Medulla oblongata (tissue), 1 donor: ENCODE measurements at regions not wholly inside any gene's neighbourhood (a gene's known extent, or its start where the extent isn't known, plus 50 kb on each side); places are given as distances from the start of the nearest gene placed in this dataset.

Experiments
- DNase-seq: peaks from one replicate; pipeline ENCODE4 v3.0.0-alpha.2; 2015; ENCODE audit errors: extremely low spot score

DNA sequence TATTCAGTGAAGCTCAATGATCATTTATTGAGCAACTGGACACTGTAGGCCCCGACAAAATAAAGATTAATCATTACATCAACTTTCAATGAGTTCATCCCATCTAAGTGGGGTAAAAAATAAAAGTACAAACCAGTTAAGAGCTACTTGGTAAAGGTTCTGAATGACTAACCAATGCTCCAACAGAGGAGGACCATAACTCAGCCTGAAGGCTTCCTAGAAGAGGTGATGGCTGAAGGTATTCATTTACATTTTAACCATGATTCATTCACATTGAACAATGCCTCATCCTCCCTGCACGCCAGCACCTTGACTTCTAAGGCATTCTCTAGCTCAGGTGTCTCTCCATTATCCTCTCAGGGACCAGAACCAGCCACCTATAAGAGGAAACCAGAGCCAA, 201.4 kb downstream of the ZNF462 start:
- DNase-seq, result no peak

DNA sequence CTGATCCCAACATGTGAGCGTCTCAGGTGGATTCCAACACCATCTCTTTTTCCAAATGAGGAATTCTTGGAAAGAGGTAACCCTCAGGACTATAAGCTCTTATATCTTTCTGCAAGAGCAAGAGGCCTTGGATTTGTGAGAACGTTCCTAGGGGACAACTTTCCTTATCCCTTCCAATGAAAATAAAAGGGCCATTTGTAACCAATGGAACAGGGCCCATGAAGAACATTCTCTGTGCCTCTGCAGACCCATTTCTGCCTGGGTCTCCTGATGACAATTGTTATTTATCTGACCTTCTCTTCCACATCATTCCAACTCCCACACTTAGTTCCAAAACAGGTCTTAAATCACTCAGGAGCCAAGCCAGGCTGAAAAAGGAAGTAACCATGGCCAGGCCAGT, 202.6 kb downstream of the ZNF462 start:
- DNase-seq, result no peak

- no peak for DNase-seq
These were observed 204.9 kb downstream of the ZNF462 start for GRCh38 chr9:107067739-107068416.

GRCh38 chr9:107068581-107068980, 205.6 kb downstream of the ZNF462 start:
- no peak for DNase-seq

DNA sequence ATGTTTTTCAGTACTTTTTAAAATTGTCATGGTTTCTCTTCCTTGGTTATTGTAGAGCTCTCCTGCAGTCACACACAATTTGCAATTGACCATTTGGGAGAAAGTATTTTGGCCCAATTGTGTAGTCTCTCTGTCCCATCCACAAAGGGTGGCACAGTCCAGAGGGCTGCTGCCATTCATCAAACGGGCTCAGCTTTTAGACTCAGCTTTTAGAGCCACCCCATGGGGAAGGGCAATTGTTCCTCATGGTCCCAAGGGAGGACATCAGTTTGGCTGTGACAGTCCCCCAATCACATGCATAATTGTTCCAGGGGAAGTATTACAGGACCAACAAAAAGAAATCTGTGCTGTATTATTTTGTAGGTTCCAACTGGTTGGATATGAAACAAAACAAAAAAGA, 207.6 kb downstream of the ZNF462 start:
- DNase-seq, result no peak

- no peak for DNase-seq
These were observed 205.0 kb upstream of the RAD23B start for GRCh38 chr9:107078061-107078460.

DNA sequence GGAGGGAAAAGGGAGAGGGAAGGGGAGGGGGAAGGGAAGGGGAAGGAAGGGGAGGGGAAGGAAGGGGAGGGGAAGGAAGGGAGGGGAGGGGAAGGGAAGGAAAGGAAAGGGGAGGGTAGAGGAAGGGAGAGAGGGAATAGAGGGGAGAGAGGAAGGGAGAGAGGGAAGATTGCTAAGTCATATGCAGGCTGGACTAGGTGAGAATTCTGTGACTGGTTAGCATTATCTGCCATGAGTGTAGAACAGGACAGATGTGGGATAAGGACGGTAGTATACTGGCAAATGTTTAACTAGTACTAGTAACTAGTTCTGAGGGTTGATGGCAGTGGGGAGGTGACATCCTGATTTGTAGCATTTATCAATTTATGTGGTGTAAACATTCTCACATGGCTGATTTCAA, 203.5 kb upstream of the RAD23B start:
- no peak for DNase-seq

- no peak for DNase-seq
These were observed 202.9 kb upstream of the RAD23B start for GRCh38 chr9:107080130-107080529.

- no peak for DNase-seq
These were observed 196.6 kb upstream of the RAD23B start for GRCh38 chr9:107086460-107086859.

DNA sequence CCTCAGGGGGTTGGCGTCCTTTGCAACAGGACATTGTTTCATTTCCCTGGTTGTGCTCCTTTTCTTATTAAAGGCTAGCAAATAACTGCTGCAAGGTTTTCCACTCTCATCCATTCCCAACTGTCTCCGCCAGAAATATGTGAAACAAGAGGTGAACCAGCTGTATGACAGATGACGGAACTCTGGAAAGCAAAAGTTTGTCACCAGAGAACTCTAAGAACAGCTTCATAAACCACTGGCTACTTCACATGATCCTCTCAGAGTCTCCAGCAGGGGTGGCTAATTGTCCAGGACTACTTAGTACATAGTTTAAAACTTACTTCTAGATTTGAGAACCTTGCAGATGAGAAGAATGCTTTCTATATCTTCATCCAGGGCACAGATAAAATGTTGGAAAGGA, 195.9 kb upstream of the RAD23B start:
- no peak for DNase-seq

GRCh38 chr9:107090218-107090617, 192.9 kb upstream of the RAD23B start:
- DNase-seq, result no peak

GRCh38 chr9:107093365-107094060, 189.6 kb upstream of the RAD23B start:
- no peak for DNase-seq

- DNase-seq, result no peak
These were observed 188.7 kb upstream of the RAD23B start for GRCh38 chr9:107094370-107094769.

- DNase-seq, result no peak
These were observed 182.5 kb upstream of the RAD23B start for GRCh38 chr9:107100591-107100990.

GRCh38 chr9:107102011-107102410, 181.1 kb upstream of the RAD23B start:
- no peak for DNase-seq

GRCh38 chr9:107103621-107104020, 179.5 kb upstream of the RAD23B start:
- DNase-seq, result no peak

DNA sequence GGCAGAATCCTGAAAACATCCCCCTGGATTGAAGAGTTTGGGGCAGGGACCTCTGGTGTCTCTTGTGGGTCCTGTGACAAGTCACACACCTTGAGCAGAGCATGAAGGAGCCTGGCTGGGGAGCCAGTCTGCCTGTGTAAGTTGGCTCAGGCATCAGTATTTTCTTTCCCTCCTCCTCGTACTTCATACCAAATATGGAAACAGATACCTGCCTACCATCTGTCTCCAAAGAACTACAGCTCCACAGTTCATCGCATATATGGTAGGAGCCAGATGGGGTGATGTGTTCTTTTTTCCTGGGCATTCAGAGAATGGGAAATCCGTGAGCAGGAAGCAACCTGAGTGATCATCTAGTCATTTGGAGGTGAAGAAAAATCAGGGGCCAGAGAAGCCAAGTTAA, 177.3 kb upstream of the RAD23B start:
- DNase-seq, result no peak

DNA sequence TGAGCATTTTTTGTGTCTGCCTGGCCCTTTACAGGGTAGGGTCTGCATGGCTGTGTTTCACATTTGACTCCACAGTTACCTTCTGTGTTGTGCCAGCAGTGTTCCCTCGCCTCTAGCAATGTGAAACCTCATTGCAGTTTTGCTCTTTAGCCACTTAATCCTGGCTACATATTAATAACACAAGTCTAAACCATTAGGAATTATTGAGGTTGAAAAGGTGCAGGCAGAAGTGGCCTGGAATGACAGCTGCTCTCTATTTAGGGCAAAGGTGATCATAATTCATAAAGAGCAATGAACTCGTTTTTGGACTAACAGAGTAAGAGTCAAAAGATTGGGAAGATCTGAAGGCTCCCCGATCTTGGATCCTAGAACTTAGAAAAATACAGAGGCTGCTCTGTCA, 176.7 kb upstream of the RAD23B start:
- DNase-seq, result no peak

- no peak for DNase-seq
These were observed 174.5 kb upstream of the RAD23B start for GRCh38 chr9:107108342-107109130.

GRCh38 chr9:107109324-107109723, 173.8 kb upstream of the RAD23B start:
- no peak for DNase-seq

DNA sequence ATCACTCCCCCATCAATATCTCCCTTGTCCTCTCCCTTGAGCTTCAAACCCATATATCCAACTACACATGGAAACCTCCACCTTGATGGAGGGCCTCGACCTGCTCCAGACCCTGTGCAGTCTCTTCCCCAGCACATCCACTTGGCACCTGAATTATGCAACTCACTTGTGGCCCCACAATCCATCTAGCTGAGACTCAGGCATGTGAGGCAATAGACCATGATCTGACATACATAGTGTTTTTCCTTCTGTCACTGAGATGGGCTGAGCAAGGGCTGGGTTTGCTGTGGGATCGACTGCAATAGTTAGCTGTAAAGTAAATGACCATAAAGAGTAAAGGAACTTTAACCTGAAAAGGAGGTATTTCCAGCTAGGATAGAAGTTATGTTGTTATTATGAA, 172.9 kb upstream of the RAD23B start:
- DNase-seq, result no peak

- DNase-seq, result no peak
These were observed 170.3 kb upstream of the RAD23B start for GRCh38 chr9:107112707-107113243.
